ENCODE measurements at regions not wholly inside any gene's neighbourhood (a gene's known extent, or its start where the extent isn't known, plus 50 kb on each side); places are given as distances from the start of the nearest gene placed in this dataset.

GRCh38 chr1:221430152-221430960 lies 311.5 kb downstream of the DUSP10 start:
- no peaks in the 10 kb centered on the region for H3K4me1 ChIP-seq (ENCODE audit: insufficient read depth, low read length)
- H3K4me3 Mint-ChIP-seq: no peak overlapping the region
- POLR2A ChIA-PET: no interaction called here
- H3K27ac ChIP-seq (ENCODE audit: low read depth, low read length): no peak overlapping the region
- no peaks in the 10 kb centered on the region for H3K36me3 ChIP-seq (ENCODE audit: insufficient read depth, low read length)
- H3K36me3 Mint-ChIP-seq: no peaks in the 10 kb centered on the region
- no peaks in the 10 kb centered on the region for H3K9me3 ChIP-seq (ENCODE audit: low read length)
- H3K27ac Mint-ChIP-seq: no peak overlapping the region
- CTCF ChIA-PET: no interaction called here
- H3K9me3 Mint-ChIP-seq: peaks cover 2 to 23% (median 6%) of the 10 kb centered on the region in 5 donors
- DNase-seq: no peak
- no peak overlapping the region for H3K4me3 ChIP-seq (ENCODE audit: low read length)
- peaks cover 4 to 6% (median 6%) of the 10 kb centered on the region in 3 donors for H3K4me1 Mint-ChIP-seq
- H3K27me3 ChIP-seq (ENCODE audit: insufficient read depth, low read length, poor library complexity, severe bottlenecking): no peaks in the 10 kb centered on the region
- peaks cover 0 to 23% of the 10 kb centered on the region in 2 donors for H3K27me3 Mint-ChIP-seq

- peaks cover 6 to 7% (median 6%) of the 10 kb centered on the region in 3 donors for H3K4me1 Mint-ChIP-seq
These were observed 310.7 kb downstream of the DUSP10 start for GRCh38 chr1:221431068-221431651.

GRCh38 chr1:221431961-221432360 lies 309.9 kb downstream of the DUSP10 start:
- H3K27me3 ChIP-seq (ENCODE audit: insufficient read depth, low read length, poor library complexity, severe bottlenecking): no peaks in the 10 kb centered on the region
- H3K36me3 ChIP-seq (ENCODE audit: insufficient read depth, low read length): no peaks in the 10 kb centered on the region
- no peak overlapping the region for H3K4me3 ChIP-seq (ENCODE audit: low read length)
- no peak overlapping the region for H3K4me3 Mint-ChIP-seq
- no peak for DNase-seq
- no peaks in the 10 kb centered on the region for H3K9me3 ChIP-seq (ENCODE audit: low read length)
- peaks cover 6 to 7% (median 6%) of the 10 kb centered on the region in 3 donors for H3K4me1 Mint-ChIP-seq
- peaks cover 0 to 23% of the 10 kb centered on the region in 2 donors for H3K27me3 Mint-ChIP-seq
- peaks cover 0 to 12% (median 2%) of the 10 kb centered on the region in 5 donors for H3K9me3 Mint-ChIP-seq
- POLR2A ChIA-PET: no interaction called here
- CTCF ChIA-PET: no interaction called here
- no peak overlapping the region for H3K27ac ChIP-seq (ENCODE audit: low read depth, low read length)
- no peak overlapping the region for H3K27ac Mint-ChIP-seq
- H3K36me3 Mint-ChIP-seq: no peaks in the 10 kb centered on the region
- H3K4me1 ChIP-seq (ENCODE audit: insufficient read depth, low read length): no peaks in the 10 kb centered on the region

More at GRCh38 chr1:221431068-221431651, 310.7 kb downstream of the DUSP10 start:
- H3K27me3 Mint-ChIP-seq: peaks cover 0 to 23% of the 10 kb centered on the region in 2 donors
- Histone ChIP-seq H3K9me3 (ENCODE audit: low read length) (no peaks in the 10 kb centered on the region), H3K27me3 (ENCODE audit: insufficient read depth, low read length, poor library complexity, severe bottlenecking) (no peaks in the 10 kb centered on the region), H3K36me3 (ENCODE audit: insufficient read depth, low read length) (no peaks in the 10 kb centered on the region), H3K4me1 (ENCODE audit: insufficient read depth, low read length) (no peaks in the 10 kb centered on the region), H3K4me3 (ENCODE audit: low read length) (no peak overlapping the region), H3K27ac (ENCODE audit: low read depth, low read length) (no peak overlapping the region)
- H3K4me3 Mint-ChIP-seq: no peak overlapping the region
- H3K36me3 Mint-ChIP-seq: no peaks in the 10 kb centered on the region
- ChIA-PET CTCF (no interaction called here), POLR2A (no interaction called here)
- no peak for DNase-seq
- no peak overlapping the region for H3K27ac Mint-ChIP-seq
- H3K9me3 Mint-ChIP-seq: peaks cover 2 to 20% (median 6%) of the 10 kb centered on the region in 5 donors

- Mint-ChIP-seq H3K36me3 (no peaks in the 10 kb centered on the region), H3K27me3 (peaks cover 0 to 18% of the 10 kb centered on the region in 2 donors)
- POLR2A ChIA-PET: interaction anchor here (0.5 kb wide), 1 partner anchor 214 kb away, joined by 5 read pairs; no protein-coding TSS in a partner anchor
These were observed 306.4 kb downstream of the DUSP10 start for GRCh38 chr1:221435504-221435904.

GRCh38 chr1:221437171-221437570 lies 304.7 kb downstream of the DUSP10 start:
- H3K4me1 Mint-ChIP-seq: peaks cover 23 to 27% (median 25%) of the 10 kb centered on the region in 3 donors
- DNase-seq: no peak
- ChIA-PET POLR2A (no interaction called here), CTCF (no interaction called here)
- H3K9me3 ChIP-seq (ENCODE audit: low read length): no peaks in the 10 kb centered on the region
- H3K27ac Mint-ChIP-seq: no peak overlapping the region
- no peak overlapping the region for H3K27ac ChIP-seq (ENCODE audit: low read depth, low read length)
- peaks cover 4 to 15% of the 10 kb centered on the region in 2 donors for H3K27me3 Mint-ChIP-seq
- H3K27me3 ChIP-seq (ENCODE audit: insufficient read depth, low read length, poor library complexity, severe bottlenecking): no peaks in the 10 kb centered on the region
- peaks cover 10% of the 10 kb centered on the region for H3K4me1 ChIP-seq (ENCODE audit: insufficient read depth, low read length)
- no peaks in the 10 kb centered on the region for H3K9me3 Mint-ChIP-seq
- H3K36me3 Mint-ChIP-seq: no peaks in the 10 kb centered on the region
- no peak overlapping the region for H3K4me3 Mint-ChIP-seq
- no peak overlapping the region for H3K4me3 ChIP-seq (ENCODE audit: low read length)
- no peaks in the 10 kb centered on the region for H3K36me3 ChIP-seq (ENCODE audit: insufficient read depth, low read length)

More at GRCh38 chr1:221435504-221435904, 306.4 kb downstream of the DUSP10 start:
- CTCF ChIA-PET: interaction anchor here (0.8 to 1.8 kb wide), 4 partner anchors 10 to 574 kb away, joined by 3 to 5 read pairs (median 3); no protein-coding TSS in a partner anchor
- Histone ChIP-seq H3K27ac (ENCODE audit: low read depth, low read length) (no peak overlapping the region), H3K27me3 (ENCODE audit: insufficient read depth, low read length, poor library complexity, severe bottlenecking) (no peaks in the 10 kb centered on the region), H3K4me3 (ENCODE audit: low read length) (no peak overlapping the region), H3K4me1 (ENCODE audit: insufficient read depth, low read length) (peaks cover 10% of the 10 kb centered on the region), H3K36me3 (ENCODE audit: insufficient read depth, low read length) (no peaks in the 10 kb centered on the region), H3K9me3 (ENCODE audit: low read length) (no peaks in the 10 kb centered on the region)
- Mint-ChIP-seq H3K4me3 (no peak overlapping the region), H3K4me1 (peaks cover 21 to 24% (median 22%) of the 10 kb centered on the region in 3 donors), H3K9me3 (no peaks in the 10 kb centered on the region), H3K27ac (no peak overlapping the region)
- DNase-seq: peak in 2 of 5 donors; percentile 9 to 29

GRCh38 chr1:221437926-221438325 lies 304.0 kb downstream of the DUSP10 start:
- H3K27ac ChIP-seq (ENCODE audit: low read depth, low read length): no peak overlapping the region
- H3K4me3 ChIP-seq (ENCODE audit: low read length): no peak overlapping the region
- CTCF ChIA-PET: no interaction called here
- no peaks in the 10 kb centered on the region for H3K27me3 ChIP-seq (ENCODE audit: insufficient read depth, low read length, poor library complexity, severe bottlenecking)
- peaks cover 23 to 27% (median 25%) of the 10 kb centered on the region in 3 donors for H3K4me1 Mint-ChIP-seq
- no peak for DNase-seq
- no peaks in the 10 kb centered on the region for H3K9me3 Mint-ChIP-seq
- H3K4me1 ChIP-seq (ENCODE audit: insufficient read depth, low read length): peaks cover 10% of the 10 kb centered on the region
- POLR2A ChIA-PET: no interaction called here
- no peak overlapping the region for H3K4me3 Mint-ChIP-seq
- no peaks in the 10 kb centered on the region for H3K36me3 ChIP-seq (ENCODE audit: insufficient read depth, low read length)
- H3K27me3 Mint-ChIP-seq: peaks cover 4 to 13% of the 10 kb centered on the region in 2 donors
- H3K27ac Mint-ChIP-seq: peak overlapping the region in 1 of 8 donors; percentile 33
- no peaks in the 10 kb centered on the region for H3K36me3 Mint-ChIP-seq
- no peaks in the 10 kb centered on the region for H3K9me3 ChIP-seq (ENCODE audit: low read length)

GRCh38 chr1:221439008-221439746 lies 302.7 kb downstream of the DUSP10 start:
- peak overlapping the region in 6 of 8 donors; percentile 2 to 86 (median 44) for H3K27ac Mint-ChIP-seq
- CTCF ChIA-PET: no interaction called here
- H3K27me3 ChIP-seq (ENCODE audit: insufficient read depth, low read length, poor library complexity, severe bottlenecking): no peaks in the 10 kb centered on the region
- H3K4me3 Mint-ChIP-seq: peak overlapping the region in 1 of 7 donors; percentile 21
- no peak overlapping the region for H3K27ac ChIP-seq (ENCODE audit: low read depth, low read length)
- H3K4me1 Mint-ChIP-seq: peaks cover 23 to 27% (median 25%) of the 10 kb centered on the region in 3 donors
- H3K4me1 ChIP-seq (ENCODE audit: insufficient read depth, low read length): peaks cover 10% of the 10 kb centered on the region
- H3K9me3 Mint-ChIP-seq: no peaks in the 10 kb centered on the region
- H3K36me3 Mint-ChIP-seq: no peaks in the 10 kb centered on the region
- POLR2A ChIA-PET: no interaction called here
- H3K4me3 ChIP-seq (ENCODE audit: low read length): no peak overlapping the region
- no peaks in the 10 kb centered on the region for H3K36me3 ChIP-seq (ENCODE audit: insufficient read depth, low read length)
- peaks cover 4 to 16% of the 10 kb centered on the region in 2 donors for H3K27me3 Mint-ChIP-seq
- no peaks in the 10 kb centered on the region for H3K9me3 ChIP-seq (ENCODE audit: low read length)
- peak in 3 of 5 donors; percentile 5 to 70 (median 20) for DNase-seq

Data from CD8-positive, alpha-beta memory T cell (primary cell).